DMS53 treated with DMSO at 0.1 percent for 48 hours (cell line): ENCODE measurements at regions not wholly inside any gene's neighbourhood (a gene's known extent, or its start where the extent isn't known, plus 50 kb on each side); places are given as distances from the start of the nearest gene placed in this dataset.
"Not testable (repeated sequence)": the region's sequence is repeated elsewhere in the genome, so short reads cannot be mapped to it uniquely, and the experiment has no call there.

Experiments used
- DNase-seq: peaks from one replicate; lab custom pipeline; 2025; ENCODE audit not compliant: unreplicated experiment; lab: John Stamatoyannopoulos, UW

DNA sequence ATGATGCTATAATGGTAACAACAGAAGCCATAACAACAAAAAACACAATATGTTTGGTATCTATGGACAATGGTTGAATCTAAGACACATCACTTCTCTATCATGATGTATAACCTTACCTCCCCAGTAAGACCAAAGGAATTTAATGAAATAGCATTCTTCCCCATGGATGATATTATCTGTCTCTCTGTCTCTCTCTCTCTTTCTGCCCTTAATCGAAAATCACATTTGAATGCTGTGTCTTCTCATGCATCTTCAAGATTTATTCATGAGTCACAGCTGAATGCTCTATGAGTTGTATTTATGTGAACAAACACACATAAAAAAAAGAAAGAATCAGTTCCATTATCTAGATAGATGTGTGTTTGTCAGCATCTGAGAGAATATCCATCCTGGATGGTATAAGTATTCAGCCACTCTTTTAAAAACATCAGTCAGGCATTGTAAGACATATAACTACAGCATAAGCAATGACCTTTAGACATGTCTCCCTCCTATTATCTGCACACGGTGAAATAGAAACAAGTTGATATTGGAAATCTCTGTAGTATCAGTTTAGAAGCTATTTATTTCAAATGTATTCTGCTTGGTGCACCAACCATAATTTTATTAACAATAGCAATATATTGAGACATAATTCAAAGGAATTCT is 433.3 kb downstream of the TOX3 start:
- DNase-seq = no peak

DNA sequence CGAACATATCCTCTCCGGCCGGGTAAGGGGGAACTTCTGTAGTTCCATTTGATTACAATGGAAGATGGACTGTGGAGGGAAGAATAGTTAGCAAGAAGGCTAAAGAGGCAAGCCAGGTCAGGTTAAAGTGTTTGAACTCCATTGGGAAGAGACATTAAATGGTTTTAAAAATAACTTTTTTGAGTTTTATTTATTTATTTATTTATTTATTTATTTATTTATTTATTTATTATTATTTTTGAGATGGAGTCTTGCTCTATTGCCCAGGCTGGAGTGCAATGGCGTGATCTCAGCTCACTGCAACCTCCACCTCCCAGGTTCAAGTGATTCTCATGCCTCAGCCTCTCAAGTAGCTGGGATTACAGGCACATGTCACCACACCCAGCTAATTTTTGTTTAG is 441.9 kb downstream of the TOX3 start:
- not testable (repeated sequence) for DNase-seq

DNA sequence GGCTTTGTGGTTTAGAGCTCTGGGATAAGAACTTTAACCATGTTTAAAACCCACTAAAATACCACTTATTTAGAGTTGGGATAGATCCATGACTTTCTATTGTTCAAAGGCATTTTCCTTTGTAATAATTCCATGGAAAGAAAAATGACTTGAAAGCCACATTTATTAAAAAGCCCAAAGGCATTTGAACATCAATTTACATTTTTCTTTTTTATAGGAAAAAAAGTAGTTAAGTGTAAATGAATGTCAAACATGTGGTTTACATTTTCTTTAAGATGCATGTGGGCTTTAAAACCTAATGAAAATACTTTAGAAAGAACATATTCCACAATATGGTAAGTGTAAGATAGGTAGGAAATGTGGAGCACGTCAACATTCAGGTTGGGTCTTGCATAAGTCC is 443.2 kb downstream of the TOX3 start:
- DNase-seq = no peak

DNA sequence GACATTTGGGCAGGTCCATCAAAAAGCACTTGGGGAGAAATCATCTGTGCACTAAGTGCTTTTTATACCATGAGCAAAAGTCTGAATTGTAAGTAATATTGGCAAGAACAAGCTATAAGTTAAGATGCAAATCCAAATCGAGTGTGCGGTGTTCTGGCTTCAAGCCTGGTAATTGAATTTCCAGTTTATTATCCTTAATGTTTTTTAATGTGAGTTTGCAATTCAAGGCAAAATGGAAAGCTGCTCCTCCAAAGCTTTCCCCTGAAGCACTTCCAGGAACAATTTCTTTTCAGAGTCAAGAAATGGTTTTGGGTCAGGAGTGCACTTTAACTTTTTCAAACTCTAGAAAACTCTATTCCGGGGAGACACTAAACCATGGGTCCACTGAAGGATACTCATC is 445.7 kb downstream of the TOX3 start:
- no peak for DNase-seq

DNA sequence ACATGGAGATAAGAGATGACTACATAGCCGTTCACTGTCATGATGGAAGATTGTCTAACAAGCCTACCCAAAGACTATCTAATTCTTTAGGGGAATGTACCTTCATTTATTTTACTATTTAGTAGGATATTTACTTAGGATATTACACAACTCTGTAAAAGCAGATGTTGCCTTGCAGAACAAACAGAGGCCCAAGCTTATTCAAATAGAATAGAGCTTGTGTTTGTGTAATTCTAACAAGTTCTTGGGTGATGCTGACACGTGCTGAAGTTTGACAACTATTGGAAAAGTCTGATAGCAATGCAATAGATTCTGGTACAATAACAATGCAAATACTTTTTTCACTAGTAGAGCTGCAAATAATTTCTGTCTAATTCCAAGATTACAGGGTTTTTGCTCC is 447.6 kb downstream of the TOX3 start:
- DNase-seq = peak; percentile 53

DNA sequence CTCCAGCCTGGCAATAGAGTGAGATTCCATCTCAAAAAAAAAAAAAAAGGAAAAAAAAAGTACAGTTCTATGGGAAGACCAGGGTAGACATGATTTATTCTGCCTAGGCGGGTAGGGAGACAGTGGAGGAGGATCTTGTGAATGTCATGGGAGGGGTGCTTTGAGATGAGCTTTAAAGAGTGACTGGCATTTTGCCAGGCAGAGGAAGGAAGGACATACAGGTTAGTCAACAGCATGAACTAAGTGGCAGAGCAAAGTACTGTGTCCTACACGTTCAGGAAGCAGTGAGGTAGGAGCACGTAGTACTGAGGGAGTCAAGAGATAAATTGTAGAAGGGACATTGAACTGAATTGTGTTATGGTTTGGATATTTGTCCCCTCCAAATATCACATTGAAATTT is 451.5 kb downstream of the TOX3 start:
- peak; percentile 68 for DNase-seq

DNA sequence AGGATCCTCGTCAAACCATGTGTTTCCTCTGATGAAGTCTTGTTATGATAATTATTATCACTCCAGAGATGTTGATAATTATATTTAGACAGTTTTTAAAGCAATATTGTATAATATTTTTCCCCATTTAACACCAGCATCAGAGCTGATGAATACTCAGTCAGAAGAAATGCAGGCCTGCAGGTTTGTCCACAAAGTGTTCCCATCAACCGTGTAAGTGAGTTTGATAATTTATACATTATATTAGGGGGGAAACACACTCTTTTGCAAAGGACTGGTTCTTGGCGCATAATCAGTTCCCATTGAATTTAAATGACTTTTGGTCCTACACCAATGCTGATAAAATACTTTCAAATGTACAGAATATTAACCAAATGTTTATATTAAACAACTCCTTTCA is 454.8 kb downstream of the TOX3 start:
- DNase-seq = no peak

DNA sequence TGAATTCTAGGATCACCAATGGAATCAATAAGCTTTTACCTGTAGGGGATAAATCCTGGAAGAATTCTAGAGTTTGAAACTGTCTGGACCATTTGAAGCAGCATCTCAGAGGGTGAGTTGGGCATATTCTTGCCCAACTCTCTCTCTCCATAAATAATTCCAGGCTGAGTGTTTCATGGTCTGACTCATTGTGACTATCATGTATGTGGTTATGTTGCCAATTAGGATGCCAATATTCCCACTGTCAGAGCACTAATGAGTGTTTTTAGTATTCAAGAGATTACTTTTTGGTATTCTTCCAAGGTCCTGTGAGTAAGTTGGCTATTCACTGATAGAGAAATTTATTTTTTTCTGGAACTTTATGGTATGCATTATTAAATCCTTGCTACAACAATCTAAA is 456.9 kb downstream of the TOX3 start:
- no peak for DNase-seq

DNA sequence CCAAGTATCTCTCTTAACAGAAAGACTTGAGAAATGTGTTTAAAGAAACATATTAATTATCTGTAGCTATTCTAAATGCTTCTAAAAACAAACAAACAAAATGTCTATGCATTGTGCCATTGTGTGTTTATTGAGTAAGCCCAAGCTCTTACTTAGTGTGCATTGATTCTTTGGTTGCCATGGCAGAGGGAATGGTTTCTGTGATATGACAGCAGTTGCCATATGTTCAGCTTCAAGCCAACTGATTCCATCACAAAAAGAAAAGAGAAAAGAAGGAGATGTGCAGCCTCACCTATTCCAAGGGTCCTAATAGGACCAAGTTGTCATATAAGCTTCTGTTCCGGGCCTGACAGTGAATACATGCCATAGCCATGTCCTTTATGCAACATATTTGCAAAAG is 457.5 kb downstream of the TOX3 start:
- DNase-seq = no peak

DNA sequence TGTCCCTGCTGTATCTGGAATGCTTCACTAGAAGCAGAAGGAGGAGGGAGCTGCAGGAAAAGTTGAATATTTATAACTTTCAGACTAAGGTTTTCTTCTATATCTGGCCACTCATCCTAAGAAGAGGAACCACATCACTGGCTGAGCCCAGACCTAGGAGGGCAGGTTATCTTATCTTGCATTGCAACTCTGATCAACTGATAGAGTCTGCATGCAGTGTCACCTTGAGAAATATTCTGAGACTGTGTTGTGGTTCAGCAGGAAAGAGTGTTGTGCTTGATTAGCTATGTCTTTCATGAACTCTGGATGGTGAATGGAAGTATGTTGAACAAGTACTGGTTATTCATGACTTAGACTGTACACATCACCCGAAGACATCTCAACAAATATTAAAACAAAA is 460.0 kb downstream of the TOX3 start:
- no peak for DNase-seq

DNA sequence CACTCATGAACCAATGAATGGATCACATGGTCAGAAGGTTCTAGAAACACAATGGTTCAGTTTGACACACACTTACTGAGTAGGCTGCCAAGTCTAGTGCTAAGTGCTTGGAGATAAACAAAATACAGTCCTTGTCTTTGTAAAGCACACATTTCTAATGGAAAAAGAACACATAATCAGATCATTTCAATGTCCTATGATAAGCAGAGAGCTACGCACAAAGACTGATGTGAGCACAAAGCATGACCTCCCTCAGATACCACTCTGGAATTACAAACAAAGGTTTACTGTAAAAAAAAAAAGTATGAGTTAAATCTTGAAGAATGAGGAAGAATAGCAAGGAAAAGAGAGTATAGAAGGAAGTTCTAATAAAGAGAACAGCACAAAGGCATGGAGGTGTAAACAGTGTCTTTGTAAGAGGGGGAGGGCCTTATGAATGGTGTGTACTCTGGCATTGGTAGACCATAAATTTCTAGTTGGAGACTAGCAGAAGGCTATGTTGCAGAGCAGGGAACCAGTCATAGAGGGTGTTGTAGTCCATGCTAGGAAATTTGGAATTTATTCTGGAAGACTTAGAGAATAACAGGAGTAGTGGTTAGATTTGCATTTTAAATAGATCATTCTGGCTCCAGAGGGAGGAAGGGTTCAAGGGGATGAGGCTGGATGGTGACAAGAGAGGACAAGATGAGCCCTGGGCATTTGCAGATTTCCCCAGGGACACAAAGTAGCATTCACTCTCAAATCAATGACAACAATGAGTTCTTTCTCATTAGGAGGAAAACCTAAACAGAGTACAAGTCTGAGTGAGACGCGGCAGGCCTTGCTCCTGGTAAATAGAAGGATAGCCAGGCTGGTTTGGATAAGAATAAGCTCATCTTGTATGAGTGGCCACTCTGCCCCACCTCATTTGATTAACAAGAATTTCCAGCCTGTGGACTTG is 468.0 kb downstream of the TOX3 start:
- no peak for DNase-seq

DNA sequence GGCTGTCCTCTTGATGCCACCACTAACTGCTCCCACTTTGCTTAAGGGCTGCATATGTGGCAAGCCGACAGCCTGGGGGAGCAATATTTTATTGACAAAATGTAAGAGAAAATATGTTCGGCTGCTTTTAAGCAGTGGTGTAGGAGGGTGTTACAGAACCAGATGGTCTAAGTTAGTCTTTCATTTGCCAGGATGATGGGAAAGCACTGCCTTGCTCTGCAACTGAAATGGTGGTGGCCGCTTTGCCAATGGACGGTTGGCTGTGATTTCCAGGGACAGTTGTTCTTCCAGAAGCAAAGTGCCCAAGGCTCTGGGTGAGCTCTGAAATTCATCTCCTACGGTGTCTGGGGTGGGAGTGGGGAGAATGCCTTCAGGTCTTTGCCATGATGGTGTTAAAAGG is 469.3 kb downstream of the TOX3 start:
- no peak for DNase-seq

DNA sequence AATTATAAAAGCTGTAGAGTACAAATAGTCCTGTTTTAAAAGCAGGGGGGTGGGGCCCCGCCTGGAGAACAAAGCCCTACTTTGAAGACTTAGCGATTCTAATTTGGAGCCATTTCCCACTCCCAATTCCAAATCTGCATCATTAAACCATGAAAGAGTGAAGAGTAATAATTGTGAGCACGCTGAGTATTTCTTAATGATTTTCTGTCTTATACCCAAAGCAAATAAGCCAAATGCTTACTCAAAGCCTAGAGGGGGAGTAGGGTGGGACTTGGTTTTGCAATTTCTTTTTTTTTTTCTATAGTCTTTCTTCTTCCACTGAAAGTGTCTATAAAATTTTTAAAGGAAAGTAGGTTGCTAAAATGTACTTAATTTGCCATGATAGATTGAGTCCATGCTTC is 470.1 kb downstream of the TOX3 start:
- DNase-seq = no peak

DNA sequence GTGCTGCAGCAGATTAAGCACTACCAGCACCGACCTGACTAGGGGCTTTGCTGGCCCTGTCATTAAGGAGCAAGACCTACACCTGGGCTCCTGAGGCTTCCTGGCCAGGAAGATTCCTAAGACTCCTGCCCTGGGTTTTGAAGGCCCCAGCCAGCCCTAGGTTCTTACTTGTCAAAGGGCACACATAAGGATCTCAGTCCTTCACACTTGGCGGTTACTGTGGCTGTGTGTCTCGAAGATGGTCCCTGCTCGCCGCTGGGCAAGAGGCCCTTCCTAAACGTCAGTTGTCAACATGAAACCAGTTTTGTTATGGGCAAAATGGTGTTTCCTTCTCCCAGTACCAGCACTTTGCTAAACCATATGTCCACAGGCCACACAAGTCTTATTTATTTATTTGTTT is 470.6 kb downstream of the TOX3 start:
- DNase-seq = no peak

DNA sequence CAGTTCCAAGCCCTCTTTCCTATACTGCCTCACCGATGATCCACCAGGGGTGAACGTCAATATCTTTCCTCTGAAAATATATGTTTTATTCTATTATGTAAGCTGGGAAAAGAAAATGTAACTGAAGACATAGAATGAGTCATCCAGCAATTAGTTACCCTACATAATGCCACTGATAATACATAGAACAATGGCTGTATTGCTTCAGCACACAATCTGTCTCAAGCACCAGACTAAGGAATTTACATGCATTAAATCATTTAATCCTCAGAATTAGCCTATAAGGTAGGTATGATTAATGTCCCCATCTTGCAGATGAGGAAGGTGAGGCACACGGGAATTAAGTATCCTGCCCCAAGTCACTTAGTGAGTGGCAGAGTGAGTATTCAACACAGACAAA is 472.8 kb downstream of the TOX3 start:
- no peak for DNase-seq

DNA sequence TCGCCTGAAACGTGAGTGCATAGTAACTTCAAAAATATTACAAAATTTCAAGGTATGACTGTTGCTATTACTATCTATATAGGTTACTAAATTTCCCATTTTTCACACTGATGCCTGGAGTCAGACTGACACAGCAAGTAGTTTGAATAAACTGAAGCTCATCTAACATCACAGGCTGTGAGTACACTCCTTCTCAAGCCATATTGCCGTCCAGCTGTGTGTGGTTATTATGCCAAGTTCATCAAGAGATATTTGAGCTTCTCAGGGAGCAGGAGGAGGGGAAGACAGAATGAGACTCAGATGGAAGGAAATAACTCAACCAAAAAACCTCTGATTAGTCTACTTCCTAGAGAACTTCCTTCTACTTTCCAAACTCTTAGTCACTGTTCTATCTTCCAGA is 473.9 kb downstream of the TOX3 start:
- DNase-seq = no peak

DNA sequence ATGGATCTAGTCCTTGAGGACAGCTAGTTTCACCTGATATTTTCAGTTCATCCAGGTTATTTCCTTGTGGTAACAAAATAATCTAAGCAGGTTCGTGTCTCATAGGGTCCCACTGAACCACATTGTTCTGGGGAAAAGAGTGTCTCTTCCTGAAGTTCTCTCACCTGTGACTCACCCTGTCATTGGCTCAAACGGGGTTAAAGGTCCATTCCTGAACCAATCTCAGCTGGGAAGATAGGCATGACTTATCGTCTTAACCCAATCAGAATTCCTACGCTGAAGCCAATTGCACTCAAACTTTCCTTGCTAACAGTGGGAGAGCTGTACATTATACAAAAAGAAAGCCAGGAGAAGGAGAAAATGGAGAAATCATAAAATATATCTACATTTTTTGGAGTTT is 475.8 kb downstream of the TOX3 start:
- DNase-seq = no peak

DNA sequence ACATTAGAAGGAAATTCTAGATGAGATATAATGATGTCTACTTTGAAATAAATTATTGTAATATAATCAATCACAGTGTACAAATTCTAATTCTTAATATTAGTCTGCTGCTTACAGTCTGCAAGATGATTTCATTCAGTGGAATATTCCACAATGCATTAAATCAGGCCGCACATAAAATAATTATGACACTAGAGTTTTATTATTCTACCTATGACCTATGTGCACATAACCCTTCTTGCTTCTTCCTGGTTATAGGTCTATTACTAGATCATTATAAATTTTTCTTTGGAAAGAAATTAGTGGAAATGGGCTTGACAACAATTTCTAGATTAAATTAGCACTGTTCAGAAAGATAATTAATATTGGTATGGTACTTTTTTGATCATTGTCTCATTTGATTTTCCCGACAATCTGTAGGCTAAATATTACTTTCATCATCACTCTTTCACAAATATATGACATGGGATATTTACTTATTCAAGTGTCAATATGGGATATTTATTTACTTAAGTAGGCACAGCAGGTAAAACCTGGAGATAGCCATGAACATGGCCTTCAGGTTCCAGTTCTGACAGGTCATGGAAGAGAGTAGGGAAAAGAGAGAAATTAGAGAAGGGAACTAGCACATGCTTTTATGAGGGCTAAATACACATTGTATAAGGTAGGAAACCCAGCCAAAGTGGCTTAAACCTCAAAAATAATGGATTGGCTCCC is 476.4 kb downstream of the TOX3 start:
- DNase-seq = peak; percentile 76

DNA sequence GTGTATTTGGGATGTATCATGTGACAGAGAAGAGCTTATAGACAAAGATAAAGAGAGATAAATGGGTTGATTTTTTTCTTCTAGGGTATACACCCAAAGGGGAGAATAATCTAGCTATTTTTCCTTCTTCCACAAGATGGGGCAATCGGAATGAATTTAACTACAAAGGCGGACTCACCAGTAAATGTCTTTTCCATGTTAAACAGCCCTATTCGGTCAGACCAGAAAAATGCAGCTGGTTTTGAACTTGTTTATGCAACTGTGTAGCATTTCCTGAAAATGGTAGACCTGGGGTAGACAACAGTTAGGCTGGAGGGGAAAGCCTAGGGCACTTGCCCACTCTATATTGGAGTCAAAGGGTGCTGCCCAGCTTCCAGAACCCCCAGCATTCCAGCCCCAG is 477.1 kb downstream of the TOX3 start:
- peak; percentile 83 for DNase-seq

DNA sequence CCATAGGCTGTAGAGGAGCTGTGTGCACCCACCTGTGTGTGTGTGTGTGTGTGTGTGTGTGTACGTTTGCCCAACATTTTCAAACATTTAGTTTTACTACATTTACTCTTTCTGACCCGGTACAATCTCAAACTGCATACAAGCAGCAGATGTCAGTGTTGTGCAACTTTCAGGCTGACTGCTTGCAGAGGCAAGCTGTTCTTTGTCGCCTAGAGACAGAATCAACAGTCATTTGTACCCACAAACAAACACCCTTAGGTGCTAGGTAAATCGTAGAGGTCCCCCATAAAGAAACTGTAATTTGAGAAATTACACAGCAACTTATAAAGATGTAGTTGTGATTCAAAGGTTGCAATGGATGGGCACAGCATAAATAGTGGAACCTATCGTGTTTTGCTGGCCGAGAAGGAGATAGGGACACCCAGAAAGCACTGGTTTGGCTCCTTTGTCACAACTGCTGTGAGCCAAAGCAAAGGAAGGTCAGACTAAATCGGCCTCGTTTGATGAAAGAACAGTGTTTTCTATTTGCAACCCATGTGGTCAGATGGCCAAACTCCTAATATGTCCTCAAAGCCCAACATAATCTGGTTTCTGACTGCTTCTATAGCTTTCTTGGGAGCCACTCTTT is 478.4 kb downstream of the TOX3 start:
- DNase-seq = peak; percentile 76

DNA sequence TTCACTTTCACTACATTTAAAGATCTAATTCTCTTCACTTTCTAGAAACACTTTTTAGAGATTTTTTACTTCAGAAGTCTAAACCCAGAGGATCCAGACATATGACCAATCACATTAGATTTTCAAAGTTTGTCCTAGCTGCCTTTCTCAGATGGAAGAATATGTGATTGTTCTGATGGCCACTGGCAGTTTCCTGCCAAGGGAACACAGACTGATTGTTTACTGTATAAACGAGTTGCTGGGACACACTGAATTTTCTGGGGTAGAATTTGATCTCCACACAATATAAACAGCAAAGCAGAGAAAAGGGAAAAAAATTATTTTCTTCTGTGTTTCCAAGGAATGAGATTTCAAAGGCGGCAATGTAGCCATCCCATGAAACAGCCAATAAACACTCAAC is 480.0 kb downstream of the TOX3 start:
- no peak for DNase-seq

DNA sequence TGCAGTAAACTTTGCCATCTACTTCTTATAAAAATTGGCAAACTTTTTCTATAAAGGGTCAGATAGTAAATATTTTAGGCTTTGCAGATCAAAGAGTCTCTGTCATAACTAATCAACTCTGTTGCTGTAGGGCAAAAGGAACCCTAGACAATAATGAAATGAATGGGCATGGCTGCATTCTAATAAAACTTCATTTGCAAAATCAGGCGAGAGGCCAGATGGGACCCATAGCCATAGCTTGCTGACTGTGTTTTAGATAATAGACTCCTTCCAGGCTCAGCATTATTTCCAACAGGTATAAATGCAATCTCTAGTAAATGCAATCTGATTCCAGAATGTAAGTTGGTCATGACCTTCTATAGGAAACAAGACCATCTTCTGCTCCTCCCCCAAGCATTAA is 490.7 kb downstream of the TOX3 start:
- no peak for DNase-seq
